ENCODE measurements at regions not wholly inside any gene's neighbourhood (a gene's known extent, or its start where the extent isn't known, plus 50 kb on each side); places are given as distances from the start of the nearest gene placed in this dataset.

GRCh38 chr14:103206836-103207387 lies 83.7 kb downstream of the TNFAIP2 start:
- intact Hi-C loops (cut with micrococcal nuclease): no loop called here

GRCh38 chr14:103207388-103208072 lies 84.3 kb downstream of the TNFAIP2 start:
- intact Hi-C loops (cut with micrococcal nuclease): no loop called here

- intact Hi-C loops (cut with micrococcal nuclease): no loop called here
Observed at GRCh38 chr14:103209054-103209453, 85.8 kb downstream of the TNFAIP2 start.

GRCh38 chr14:103209506-103209905 lies 86.2 kb downstream of the TNFAIP2 start:
- intact Hi-C loops (cut with micrococcal nuclease): no loop called here

- intact Hi-C loops (cut with micrococcal nuclease): no loop called here
Observed at GRCh38 chr14:103213331-103213730, 90.1 kb downstream of the TNFAIP2 start.

- intact Hi-C loops (cut with micrococcal nuclease): no loop called here
Observed at GRCh38 chr14:103214461-103214958, 91.2 kb downstream of the TNFAIP2 start.

- intact Hi-C loops (cut with micrococcal nuclease): no loop called here
Observed at GRCh38 chr14:103216399-103216798, 93.1 kb downstream of the TNFAIP2 start.

- intact Hi-C loops (cut with micrococcal nuclease): no loop called here
Observed at GRCh38 chr14:103216857-103217256, 93.6 kb downstream of the TNFAIP2 start.

GRCh38 chr14:103217538-103217937 lies 94.3 kb downstream of the TNFAIP2 start:
- intact Hi-C loops (cut with micrococcal nuclease): no loop called here

- intact Hi-C loops (cut with micrococcal nuclease): no loop called here
Observed at GRCh38 chr14:103220134-103220981, 97.1 kb downstream of the TNFAIP2 start.

- intact Hi-C loops (cut with micrococcal nuclease): no loop called here
Observed at GRCh38 chr14:103220982-103221641, 97.9 kb downstream of the TNFAIP2 start.

- intact Hi-C loops (cut with micrococcal nuclease): no loop called here
Observed at GRCh38 chr14:103221781-103222358, 98.6 kb downstream of the TNFAIP2 start.

GRCh38 chr14:103223818-103224352 lies 100.6 kb downstream of the TNFAIP2 start:
- intact Hi-C loops (cut with micrococcal nuclease): no loop called here

GRCh38 chr14:103225062-103225461 lies 101.8 kb downstream of the TNFAIP2 start:
- intact Hi-C loops (cut with micrococcal nuclease): no loop called here

- intact Hi-C loops (cut with micrococcal nuclease): no loop called here
Observed at GRCh38 chr14:103225476-103225875, 102.2 kb downstream of the TNFAIP2 start.

GRCh38 chr14:103227094-103227768 lies 104.0 kb downstream of the TNFAIP2 start:
- intact Hi-C loops (cut with micrococcal nuclease): no loop called here

- intact Hi-C loops (cut with micrococcal nuclease): no loop called here
Observed at GRCh38 chr14:103228076-103228806, 105.0 kb downstream of the TNFAIP2 start.

GRCh38 chr14:103228866-103229265 lies 105.2 kb upstream of the EIF5 start:
- intact Hi-C loops (cut with micrococcal nuclease): no loop called here

GRCh38 chr14:103230021-103230420 lies 104.0 kb upstream of the EIF5 start:
- intact Hi-C loops (cut with micrococcal nuclease): no loop called here

Data from T-helper 2 cell treated with Interferon-gamma antibody and Interleukin-4, amounts not matched to agents 100 ng/mL and 5 ng/mL, for 36 hours (primary cell).